ENCODE measurements at regions not wholly inside any gene's neighbourhood (a gene's known extent, or its start where the extent isn't known, plus 50 kb on each side); places are given as distances from the start of the nearest gene placed in this dataset.

DNA sequence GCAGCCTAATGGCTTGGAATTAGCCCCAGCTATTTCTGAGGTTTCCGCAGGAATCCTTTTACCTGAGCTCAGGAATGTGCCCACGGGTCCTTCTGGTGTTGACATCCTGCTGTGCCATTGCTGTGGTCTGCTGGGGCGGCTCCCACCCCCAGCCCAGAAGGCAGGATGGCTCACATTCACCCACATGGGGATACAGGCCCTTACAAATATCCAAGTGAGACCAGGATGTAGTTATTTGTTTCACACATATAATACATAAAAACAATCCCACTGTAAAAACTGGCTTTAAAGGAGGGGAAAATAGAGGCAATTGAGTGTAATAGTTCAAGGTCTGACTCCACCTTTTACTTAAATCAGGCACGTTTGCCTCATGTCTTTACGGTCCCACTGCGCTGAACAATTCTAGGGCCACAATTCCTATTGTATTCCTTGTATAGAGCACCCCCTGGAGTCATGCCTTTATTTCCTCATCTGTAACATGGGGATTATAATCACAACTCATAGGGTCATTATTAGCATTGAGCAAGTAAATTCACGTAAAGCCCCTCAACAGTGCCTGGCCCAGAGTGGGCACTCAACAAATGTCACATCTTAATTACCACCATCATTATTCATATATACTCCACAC lies 57.2 kb upstream of the FICD start:
- no peak overlapping the region for H3K4me3 ChIP-seq (ENCODE audit: low read length)
- peaks cover 9% of the 10 kb centered on the region for H3K4me1 ChIP-seq (ENCODE audit: control insufficient read depth, insufficient read depth, low read length)
- Mint-ChIP-seq H3K4me1 (peaks cover 12% of the 10 kb centered on the region), H3K9me3 (no peaks in the 10 kb centered on the region), H3K27me3 (ENCODE audit: insufficient read depth) (no peaks in the 10 kb centered on the region), H3K4me3 (no peak overlapping the region), H3K27ac (no peak overlapping the region), H3K36me3 (ENCODE audit: low read depth) (no peaks in the 10 kb centered on the region)
- 61 to 69% methylated on average over 6 to 7 of the region's 7 CpGs for WGBS, 2 experiments (ENCODE audit: insufficient coverage in 1 of 2, insufficient read length in 1 of 2)
- no peak overlapping the region for H3K27ac ChIP-seq (ENCODE audit: low read depth, low read length)
- no peaks in the 10 kb centered on the region for H3K36me3 ChIP-seq (ENCODE audit: control insufficient read depth, insufficient read depth, low read length)
- no peak overlapping the region for H3K9ac ChIP-seq (ENCODE audit: extremely low read depth, low read length, poor library complexity, severe bottlenecking)
- no peaks in the 10 kb centered on the region for H3K9me3 ChIP-seq (ENCODE audit: control insufficient read depth, low read length)
- H3K27me3 ChIP-seq (ENCODE audit: control insufficient read depth, insufficient read depth, low read length, poor library complexity, severe bottlenecking), result no peaks in the 10 kb centered on the region
- TF ChIP-seq, protein P1, sequence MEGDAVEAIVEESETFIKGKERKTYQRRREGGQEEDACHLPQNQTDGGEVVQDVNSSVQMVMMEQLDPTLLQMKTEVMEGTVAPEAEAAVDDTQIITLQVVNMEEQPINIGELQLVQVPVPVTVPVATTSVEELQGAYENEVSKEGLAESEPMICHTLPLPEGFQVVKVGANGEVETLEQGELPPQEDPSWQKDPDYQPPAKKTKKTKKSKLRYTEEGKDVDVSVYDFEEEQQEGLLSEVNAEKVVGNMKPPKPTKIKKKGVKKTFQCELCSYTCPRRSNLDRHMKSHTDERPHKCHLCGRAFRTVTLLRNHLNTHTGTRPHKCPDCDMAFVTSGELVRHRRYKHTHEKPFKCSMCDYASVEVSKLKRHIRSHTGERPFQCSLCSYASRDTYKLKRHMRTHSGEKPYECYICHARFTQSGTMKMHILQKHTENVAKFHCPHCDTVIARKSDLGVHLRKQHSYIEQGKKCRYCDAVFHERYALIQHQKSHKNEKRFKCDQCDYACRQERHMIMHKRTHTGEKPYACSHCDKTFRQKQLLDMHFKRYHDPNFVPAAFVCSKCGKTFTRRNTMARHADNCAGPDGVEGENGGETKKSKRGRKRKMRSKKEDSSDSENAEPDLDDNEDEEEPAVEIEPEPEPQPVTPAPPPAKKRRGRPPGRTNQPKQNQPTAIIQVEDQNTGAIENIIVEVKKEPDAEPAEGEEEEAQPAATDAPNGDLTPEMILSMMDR (conservative IDR thresholded peaks at IDR 0.05), result no peak
- DNase-seq, result peak; percentile 77

DNA sequence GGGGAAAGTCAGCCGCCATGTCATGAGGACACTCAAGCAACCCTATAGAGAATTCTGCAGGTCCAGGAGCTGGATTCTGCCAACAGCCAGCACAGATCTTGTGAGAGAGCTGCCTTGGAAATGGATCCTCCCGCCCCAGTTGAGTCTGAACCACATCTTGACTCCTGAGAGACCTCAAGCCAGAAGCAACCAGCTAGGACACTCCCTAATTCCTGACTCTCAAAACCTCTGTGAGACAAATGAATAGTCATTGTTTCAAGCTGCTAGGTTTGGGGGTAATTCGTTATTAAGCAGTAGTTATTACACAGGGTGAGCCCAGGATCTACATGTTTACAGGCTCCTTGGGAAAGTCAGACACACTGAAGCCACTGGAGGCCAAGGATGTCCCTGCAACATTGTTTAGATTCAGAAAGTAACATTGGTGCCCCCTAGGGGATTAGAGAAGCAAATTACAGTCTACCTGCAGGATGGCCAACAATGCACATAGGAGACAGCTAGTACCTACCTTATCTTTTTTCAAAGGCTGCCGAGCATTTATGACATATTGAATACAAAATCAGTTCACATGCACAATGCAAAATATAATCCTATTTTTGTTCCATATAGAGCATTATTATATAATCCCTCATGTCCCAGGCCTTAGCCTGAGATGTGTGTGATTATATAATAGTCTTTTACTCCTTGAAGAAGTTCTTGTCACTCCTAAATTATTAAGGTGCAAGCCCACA lies 57.9 kb upstream of the FICD start:
- Mint-ChIP-seq H3K4me3 (no peak overlapping the region), H3K27ac (no peak overlapping the region), H3K36me3 (ENCODE audit: low read depth) (no peaks in the 10 kb centered on the region), H3K4me1 (peaks cover 14% of the 10 kb centered on the region), H3K9me3 (no peaks in the 10 kb centered on the region), H3K27me3 (ENCODE audit: insufficient read depth) (no peaks in the 10 kb centered on the region)
- no peaks in the 10 kb centered on the region for H3K36me3 ChIP-seq (ENCODE audit: control insufficient read depth, insufficient read depth, low read length)
- WGBS, 2 experiments (ENCODE audit: insufficient coverage in 1 of 2, insufficient read length in 1 of 2), result 57 to 83% methylated on average over 1 to 4 of the region's 4 CpGs
- H3K4me3 ChIP-seq (ENCODE audit: low read length), result no peak overlapping the region
- no peak overlapping the region for H3K27ac ChIP-seq (ENCODE audit: low read depth, low read length)
- peak; percentile 79 for DNase-seq
- no peaks in the 10 kb centered on the region for H3K27me3 ChIP-seq (ENCODE audit: control insufficient read depth, insufficient read depth, low read length, poor library complexity, severe bottlenecking)
- no peak overlapping the region for H3K9ac ChIP-seq (ENCODE audit: extremely low read depth, low read length, poor library complexity, severe bottlenecking)
- no peaks in the 10 kb centered on the region for H3K9me3 ChIP-seq (ENCODE audit: control insufficient read depth, low read length)
- H3K4me1 ChIP-seq (ENCODE audit: control insufficient read depth, insufficient read depth, low read length), result peaks cover 9% of the 10 kb centered on the region
- TF ChIP-seq, protein P1 (conservative IDR thresholded peaks at IDR 0.05), result peak; percentile 88

DNA sequence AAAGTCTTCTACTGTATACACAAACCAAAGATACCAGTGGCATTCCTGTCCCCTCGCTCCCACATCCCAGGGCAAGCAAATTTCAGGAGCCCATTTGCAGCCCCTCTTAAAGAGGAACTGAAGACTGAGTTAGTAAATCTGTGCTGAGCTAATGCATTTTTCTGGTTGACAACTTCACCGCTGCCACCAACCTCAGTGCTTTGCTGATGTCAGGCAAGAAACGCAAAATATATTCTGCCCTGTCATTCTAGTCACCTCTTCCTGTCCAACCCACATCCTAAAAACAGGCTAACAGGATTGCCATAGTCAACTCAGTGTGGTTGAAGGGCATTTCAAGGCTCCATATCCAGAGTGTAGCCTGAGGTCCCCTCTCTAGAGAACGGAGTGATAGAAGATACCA lies 59.4 kb upstream of the FICD start:
- Histone ChIP-seq H3K4me3 (ENCODE audit: low read length) (no peak overlapping the region), H3K9me3 (ENCODE audit: control insufficient read depth, low read length) (no peaks in the 10 kb centered on the region), H3K4me1 (ENCODE audit: control insufficient read depth, insufficient read depth, low read length) (peaks cover 9% of the 10 kb centered on the region), H3K9ac (ENCODE audit: extremely low read depth, low read length, poor library complexity, severe bottlenecking) (no peak overlapping the region), H3K36me3 (ENCODE audit: control insufficient read depth, insufficient read depth, low read length) (no peaks in the 10 kb centered on the region), H3K27me3 (ENCODE audit: control insufficient read depth, insufficient read depth, low read length, poor library complexity, severe bottlenecking) (no peaks in the 10 kb centered on the region), H3K27ac (ENCODE audit: low read depth, low read length) (no peak overlapping the region)
- no peak overlapping the region for H3K27ac Mint-ChIP-seq
- no peaks in the 10 kb centered on the region for H3K36me3 Mint-ChIP-seq (ENCODE audit: low read depth)
- no peak overlapping the region for H3K4me3 Mint-ChIP-seq
- WGBS, 2 experiments (ENCODE audit: insufficient coverage in 1 of 2, insufficient read length in 1 of 2), result 82 to 87% methylated on average over 2 to 4 of the region's 4 CpGs
- peaks cover 14% of the 10 kb centered on the region for H3K4me1 Mint-ChIP-seq
- TF ChIP-seq, protein P1 (conservative IDR thresholded peaks at IDR 0.05), result no peak
- DNase-seq, result no peak
- H3K27me3 Mint-ChIP-seq (ENCODE audit: insufficient read depth), result no peaks in the 10 kb centered on the region
- no peaks in the 10 kb centered on the region for H3K9me3 Mint-ChIP-seq

Data from endodermal cell (in vitro differentiated cells).